ENCODE measurements at regions not wholly inside any gene's neighbourhood (a gene's known extent, or its start where the extent isn't known, plus 50 kb on each side); places are given as distances from the start of the nearest gene placed in this dataset.

DNA sequence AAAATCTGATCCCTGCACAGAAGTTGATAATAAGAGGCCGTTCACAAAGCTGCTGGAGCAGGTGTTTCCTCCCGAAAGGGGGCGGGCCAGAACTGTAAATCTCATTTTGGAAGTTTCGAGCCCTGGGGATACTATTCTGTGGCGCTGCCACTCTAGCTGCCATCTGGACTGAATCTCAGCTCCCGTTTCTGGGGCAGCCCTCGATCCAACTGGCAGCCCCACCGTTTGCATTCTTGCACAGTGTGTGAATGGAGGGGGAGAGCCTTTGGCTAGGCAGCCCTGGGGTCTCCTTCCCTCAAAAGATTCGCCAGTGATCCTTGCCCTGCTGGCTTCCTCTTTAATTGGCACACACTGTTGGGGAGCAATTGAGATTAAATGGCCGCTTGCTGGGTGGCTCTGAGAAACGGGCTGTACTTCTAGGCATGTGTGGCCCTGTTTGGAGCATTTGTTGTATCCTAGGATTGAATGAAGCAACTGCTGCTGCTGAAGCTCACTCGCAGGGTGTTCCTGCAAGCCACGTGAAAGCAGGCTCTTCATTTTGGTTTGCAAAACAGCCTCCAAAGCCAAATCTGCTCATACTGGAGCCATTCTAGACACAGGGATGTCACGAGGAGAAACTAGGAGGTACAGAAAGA, 57.2 kb upstream of the TOPAZ1 start:
- WGBS, 2 experiments (ENCODE audit: extremely low coverage in 2 of 2, insufficient read length in 1 of 2), result 17% methylated on average over 2 of the region's 14 CpGs; no CpG with 5 or more reads in 1 of the 2 experiments
- Histone ChIP-seq H3K4ac (ENCODE audit: low read depth, low read length) (no peak overlapping the region), H3K18ac (ENCODE audit: low read depth, low read length) (no peak overlapping the region), H4K20me1 (ENCODE audit: insufficient read depth, low read length) (no peaks in the 10 kb centered on the region), H3K56ac (ENCODE audit: extremely low read depth, insufficient read depth, low read length) (no peak overlapping the region), H2BK120ac (ENCODE audit: low read depth, low read length) (no peak overlapping the region), H4K5ac (ENCODE audit: low read depth, low read length) (no peak overlapping the region), H2AFZ (replicated peaks; ENCODE audit: low read length, poor library complexity) (no peak overlapping the region), H2AK9ac (replicated peaks; ENCODE audit: low read depth, low read length, poor library complexity) (no peak overlapping the region), H2BK5ac (ENCODE audit: low read depth, low read length, poor library complexity, severe bottlenecking) (no peak overlapping the region), H3K9me1 (ENCODE audit: insufficient read depth, low read length) (no peaks in the 10 kb centered on the region), H3K4me3 (ENCODE audit: insufficient read depth, low read depth, low read length) (no peak overlapping the region), H2BK15ac (ENCODE audit: low read depth, low read length) (no peak overlapping the region), H3K79me1 (ENCODE audit: low read depth in 1 of 2, low read length in 2 of 2) (no peaks in the 10 kb centered on the region), H3K27me3 (ENCODE audit: control insufficient read depth, insufficient read depth, low read length) (no peaks in the 10 kb centered on the region), H3K9me3 (ENCODE audit: control insufficient read depth, insufficient read depth, low read length) (no peaks in the 10 kb centered on the region), H4K91ac (ENCODE audit: insufficient read depth, low read depth, low read length) (no peak overlapping the region), H3K23ac (ENCODE audit: low read depth, low read length) (no peak overlapping the region), H3K4me2 (ENCODE audit: low read depth, low read length) (no peak overlapping the region), H3K9ac (ENCODE audit: low read depth, low read length) (no peak overlapping the region), H2BK20ac (ENCODE audit: low read depth, low read length) (no peak overlapping the region), H3K14ac (replicated peaks; ENCODE audit: low read depth, low read length) (no peak overlapping the region), H2AK5ac (ENCODE audit: low read depth, low read length) (no peak overlapping the region), H4K8ac (ENCODE audit: low read depth in 2 of 2, low read length in 2 of 2) (no peak overlapping the region), H3K4me1 (ENCODE audit: control insufficient read depth, insufficient read depth, low read length) (no peaks in the 10 kb centered on the region), H3K27ac (ENCODE audit: insufficient read depth, low read length) (no peak overlapping the region), H3K36me3 (ENCODE audit: control insufficient read depth, insufficient read depth, low read length) (no peaks in the 10 kb centered on the region)
- TF ChIP-seq SMC3 (IDR thresholded peaks at IDR 0.05; ENCODE audit: low read depth, low read length) (no peak), CEBPB (IDR thresholded peaks at IDR 0.05; ENCODE audit: low read depth, low read length) (no peak)
- ATAC-seq (ENCODE audit: low read depth) (no peak), DNase-seq (no peak)
- in situ Hi-C loops (cut with MboI; ENCODE audit: low sequenced_read_pairs) (loop anchor here (25.0 kb wide), 1 partner anchor 1222 kb away; no protein-coding TSS in a partner anchor), intact Hi-C loops (cut with micrococcal nuclease) (no loop called here), dilution Hi-C loops (cut with HindIII; ENCODE audit: low sequenced_read_pairs, unreplicated experiment) (no loop called here)
- ChIA-PET CTCF (no interaction called here), POLR2A (ENCODE audit: unreplicated experiment) (no interaction called here)
- BruUV-seq (replicated peaks), result no TSS peak

All from IMR-90 (cell line).